OCI-LY7 (cell line): ENCODE measurements at regions not wholly inside any gene's neighbourhood (a gene's known extent, or its start where the extent isn't known, plus 50 kb on each side); places are given as distances from the start of the nearest gene placed in this dataset.

Experiments
- BruUV-seq: library from RNA; stranded (reverse); fragments of 400-500 nt; replicated peaks from 2 replicates; lab custom pipeline; 2021; lab: Mats Ljungman, UMichigan
- CTCF ChIA-PET: fragments of 300-600 bp; sonication (Branson Sonifier 250); formaldehyde crosslinking; loops from one replicate; lab custom pipeline; 2022; ENCODE audit warnings: antibody characterized with exemption; ENCODE audit not compliant: unreplicated experiment; lab: Charles Lee
- POLR2A ChIA-PET: fragments of 300-600 bp; sonication (Branson Sonifier 250); formaldehyde crosslinking; loops from one replicate; lab custom pipeline; 2022; ENCODE audit warnings: antibody characterized with exemption; lab: Charles Lee
- DNase-seq: peaks from one replicate; pipeline ENCODE4 v3.0.0-alpha.2; 2015; ENCODE audit warnings: low spot score
- H2AFZ ChIP-seq: fragments of 200-600 bp; sonication (generic), shearing (Covaris generic); 2 replicates; pipeline ENCODE4 v1.6.1; 2014; ENCODE audit warnings: mild to moderate bottlenecking, antibody characterized with exemption, low read length, moderate library complexity
- H3K27ac ChIP-seq: fragments of 200-600 bp; sonication (generic); 2 replicates; pipeline ENCODE4 v1.5.1; 2014; ENCODE audit warnings: mixed run types, low read depth, mild to moderate bottlenecking, moderate library complexity, low read length, inconsistent platforms; ENCODE audit not compliant: poor library complexity, severe bottlenecking
- H3K36me3 ChIP-seq: fragments of 200-600 bp; sonication (generic); 2 replicates; pipeline ENCODE4 v1.6.1; 2014; ENCODE audit warnings: mild to moderate bottlenecking, antibody characterized with exemption, low read length, moderate library complexity, mixed read lengths; ENCODE audit not compliant: insufficient read depth
- H3K4me1 ChIP-seq: fragments of 200-600 bp; sonication (generic); 2 replicates; pipeline ENCODE4 v1.5.1; 2014; ENCODE audit warnings: mild to moderate bottlenecking, low read length; ENCODE audit not compliant: insufficient read depth, poor library complexity, severe bottlenecking
- H3K4me2 ChIP-seq: fragments of 200-600 bp; sonication (generic); 2 replicates; pipeline ENCODE4 v1.6.1; 2014; ENCODE audit warnings: mild to moderate bottlenecking, low read length
- H3K4me3 ChIP-seq: fragments of 200-600 bp; sonication (generic); 2 replicates; pipeline ENCODE4 v1.5.1; 2014; ENCODE audit warnings: mild to moderate bottlenecking, low read depth, low read length; ENCODE audit not compliant: poor library complexity, severe bottlenecking
- H3K79me2 ChIP-seq: fragments of 200-600 bp; sonication (generic); 2 replicates; pipeline ENCODE4 v1.6.1; 2016; ENCODE audit warnings: low read depth, mild to moderate bottlenecking, low read length, moderate library complexity, mixed read lengths; ENCODE audit not compliant: insufficient read depth
- H3K9me2 ChIP-seq: fragments of 200-600 bp; sonication (generic); 2 replicates; pipeline ENCODE4 v1.6.1; 2016; ENCODE audit warnings: mild to moderate bottlenecking, low read length, mixed read lengths; ENCODE audit not compliant: insufficient read depth
- H3K9me3 ChIP-seq: fragments of 200-600 bp; sonication (generic); 2 replicates; pipeline ENCODE4 v1.6.1; 2014; ENCODE audit warnings: mild to moderate bottlenecking, mixed run types, low read length, mixed read lengths
- H4K20me1 ChIP-seq: fragments of 200-600 bp; sonication (generic); 2 replicates; pipeline ENCODE4 v1.6.1; 2014; ENCODE audit warnings: mild to moderate bottlenecking, antibody characterized with exemption, low read length, moderate library complexity, mixed read lengths; ENCODE audit not compliant: insufficient read depth
- CTCF ChIP-seq: fragments of 200-600 bp; sonication (generic); conservative IDR thresholded peaks from 2 replicates; pipeline ENCODE4 v1.5.1; 2014; ENCODE audit warnings: mild to moderate bottlenecking, antibody characterized with exemption, low read length, moderate library complexity, mixed read lengths
- EZH2phosphoT487 ChIP-seq: fragments of 200-600 bp; sonication (generic); IDR thresholded peaks from 2 replicates; pipeline ENCODE4 v1.6.1; 2018; ENCODE audit warnings: low read depth, borderline replicate concordance, mild to moderate bottlenecking, mixed run types, antibody characterized with exemption, low read length, moderate library complexity, mixed read lengths
- intact Hi-C: fragments of 100-400 bp; cut with micrococcal nuclease; formaldehyde crosslinking; loops from one replicate; pipeline ENCODE4 v1.10.0; 2022; ENCODE audit not compliant: unreplicated experiment

GRCh38 chr17:73749928-73750605 lies 105.8 kb upstream of the SDK2 start:
- Histone ChIP-seq H3K9me2 (no peaks in the 10 kb centered on the region), H2AFZ (no peak overlapping the region), H3K4me1 (peaks cover 14% of the 10 kb centered on the region), H3K79me2 (no peaks in the 10 kb centered on the region), H3K27ac (no peak overlapping the region), H3K36me3 (no peaks in the 10 kb centered on the region), H3K9me3 (no peaks in the 10 kb centered on the region), H4K20me1 (no peaks in the 10 kb centered on the region), H3K4me3 (no peak overlapping the region), H3K4me2 (no peak overlapping the region)
- DNase-seq: no peak
- CTCF ChIA-PET: no interaction called here
- TF ChIP-seq CTCF (no peak), EZH2phosphoT487 (no peak)
- intact Hi-C loops: no loop called here
- POLR2A ChIA-PET: no interaction called here
- no TSS peak for BruUV-seq

- DNase-seq: no peak
Observed at GRCh38 chr17:73750975-73751374, 106.7 kb upstream of the SDK2 start.

More at GRCh38 chr17:73750975-73751374, 106.7 kb upstream of the SDK2 start:
- intact Hi-C loops: no loop called here
- H3K9me2 ChIP-seq: no peaks in the 10 kb centered on the region
- no peak overlapping the region for H3K27ac ChIP-seq
- H3K4me1 ChIP-seq: peaks cover 7% of the 10 kb centered on the region
- H3K36me3 ChIP-seq: no peaks in the 10 kb centered on the region
- TF ChIP-seq CTCF: no peak
- TF ChIP-seq EZH2phosphoT487: no peak
- no peak overlapping the region for H3K4me2 ChIP-seq
- no peaks in the 10 kb centered on the region for H3K9me3 ChIP-seq
- BruUV-seq: no TSS peak
- no peak overlapping the region for H2AFZ ChIP-seq
- H3K4me3 ChIP-seq: no peak overlapping the region
- no peaks in the 10 kb centered on the region for H3K79me2 ChIP-seq
- ChIA-PET POLR2A (no interaction called here), CTCF (no interaction called here)
- H4K20me1 ChIP-seq: no peaks in the 10 kb centered on the region
